ENCODE measurements at regions not wholly inside any gene's neighbourhood (a gene's known extent, or its start where the extent isn't known, plus 50 kb on each side); places are given as distances from the start of the nearest gene placed in this dataset.

DNA sequence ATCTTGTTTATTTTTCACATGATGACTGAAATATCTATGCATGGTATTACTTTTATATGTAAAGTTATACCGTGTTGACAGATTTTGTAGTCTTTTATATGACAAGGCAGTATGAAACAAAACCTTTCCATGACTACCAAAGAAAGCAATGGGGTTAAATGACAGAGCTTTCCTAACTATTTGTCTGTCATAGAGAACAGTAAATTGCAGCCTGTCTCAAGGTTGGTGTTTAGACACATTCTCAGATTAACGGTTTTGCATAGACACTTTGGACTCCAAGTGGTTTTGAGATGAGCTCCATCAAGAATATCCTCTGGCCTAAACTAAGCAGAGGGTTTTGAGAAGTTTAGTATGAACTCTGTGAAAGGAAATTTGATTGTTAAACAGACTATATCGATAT is 180.7 kb upstream of the TENM3 start:
- no peak for DNase-seq

DNA sequence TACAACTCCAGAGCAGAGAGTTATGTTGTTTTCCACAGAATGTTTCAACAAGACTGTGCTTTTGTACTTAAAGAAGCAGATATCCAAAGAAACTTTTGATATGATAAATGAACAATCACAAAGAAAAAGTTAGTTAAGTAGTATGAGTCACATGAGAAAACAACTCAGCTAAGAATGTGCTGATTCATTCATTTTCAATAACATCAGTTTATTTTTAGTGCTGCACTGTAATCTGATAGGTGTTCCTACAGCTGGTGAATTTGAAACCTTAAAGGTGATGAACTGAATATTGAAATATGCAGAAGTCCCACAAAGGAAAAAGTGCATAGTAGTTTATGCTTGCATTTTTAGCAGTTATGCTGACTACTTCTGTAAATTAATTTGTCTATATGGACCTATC is 180.3 kb upstream of the TENM3 start:
- DNase-seq, result no peak

DNA sequence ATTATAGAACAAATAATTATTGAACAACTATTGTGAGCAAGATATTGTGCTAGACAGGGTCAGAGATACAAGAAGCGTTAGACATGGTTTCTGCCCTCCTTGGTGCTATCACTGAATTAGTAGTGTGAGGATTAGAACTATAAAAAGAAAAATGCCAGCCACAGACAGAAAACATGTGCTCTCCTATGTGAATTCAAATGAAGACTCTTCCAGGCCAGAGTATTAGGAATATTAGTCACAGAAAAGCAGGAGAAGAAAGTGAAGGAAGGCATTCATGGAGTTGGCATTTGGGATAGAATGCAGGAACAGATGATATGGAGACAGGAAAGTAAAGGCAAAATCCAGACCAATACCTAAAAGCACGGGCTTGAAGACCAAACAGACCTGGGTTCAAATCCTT is 179.6 kb upstream of the TENM3 start:
- no peak for DNase-seq

DNA sequence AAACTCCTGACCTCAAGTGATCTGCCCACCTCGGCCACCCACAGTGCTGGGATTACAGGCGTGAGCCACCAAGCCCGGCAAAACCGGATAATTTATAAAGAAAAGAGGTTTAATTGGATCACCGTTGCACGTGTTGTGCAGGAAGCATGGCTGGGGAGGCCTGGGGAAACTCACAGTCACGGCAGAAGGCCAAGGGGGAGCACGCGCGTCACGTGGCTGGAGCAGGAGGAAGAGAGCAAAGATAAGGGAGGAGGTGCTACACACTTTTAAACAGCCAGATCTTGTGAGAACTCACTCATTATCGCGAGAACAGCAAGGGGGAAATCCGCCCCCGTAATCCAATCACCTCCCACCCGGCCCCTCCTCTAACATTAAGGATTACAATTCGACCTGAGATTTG is 177.9 kb upstream of the TENM3 start:
- DNase-seq, result no peak

DNA sequence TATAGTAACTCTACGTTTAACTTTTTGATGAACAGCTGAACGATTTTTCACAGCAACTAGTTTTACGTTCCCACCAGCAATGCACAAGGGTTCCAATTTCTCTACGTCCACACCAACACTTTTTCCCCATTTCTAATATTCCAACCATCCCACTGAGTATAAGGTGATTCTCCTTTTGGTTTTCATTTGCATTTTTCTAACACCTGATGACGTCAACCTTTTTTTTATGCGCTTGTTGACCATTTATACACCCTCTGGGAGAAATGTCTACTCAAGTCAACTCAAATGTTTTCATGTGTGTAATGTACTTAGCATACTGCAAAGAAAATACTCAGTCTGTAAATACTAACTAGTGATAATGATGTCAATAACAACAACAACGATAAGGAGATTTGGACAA is 177.2 kb upstream of the TENM3 start:
- no peak for DNase-seq

DNA sequence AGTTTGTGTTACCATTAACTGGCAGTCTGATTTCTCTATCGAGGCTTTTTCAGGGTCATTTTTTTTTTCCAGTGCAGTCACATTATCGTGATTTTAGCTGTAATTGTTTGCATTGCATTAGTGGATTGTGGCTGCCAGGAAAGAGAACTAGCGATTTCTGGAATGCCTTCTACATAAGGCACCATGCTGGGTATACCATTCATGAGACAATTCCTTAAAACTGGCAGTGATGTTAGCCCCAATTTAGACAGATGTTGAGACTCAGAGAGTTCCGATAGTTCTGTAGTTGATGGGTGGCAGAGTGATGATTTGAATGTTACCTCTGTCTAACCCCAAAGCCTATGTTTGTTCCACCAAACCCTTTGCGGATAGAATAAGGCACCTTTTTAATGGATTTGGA is 175.4 kb upstream of the TENM3 start:
- no peak for DNase-seq

DNA sequence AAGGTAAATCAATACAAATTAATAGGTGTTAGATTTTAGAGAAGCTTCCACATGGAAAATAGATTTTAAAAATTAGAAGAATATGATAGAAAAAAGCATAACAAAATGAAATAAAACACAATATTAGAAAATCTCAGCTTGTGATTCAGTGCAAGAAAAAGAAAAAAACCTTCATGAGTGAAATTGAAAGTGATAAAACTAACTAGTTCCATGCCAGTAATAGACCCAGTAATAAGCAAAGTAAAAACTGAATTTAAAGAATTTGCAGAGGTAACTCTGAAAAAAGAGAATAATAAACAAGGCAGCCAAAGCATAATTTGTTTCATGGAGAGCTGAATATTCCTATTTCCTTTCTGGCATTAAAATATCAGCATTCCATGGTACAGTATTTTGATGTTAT is 174.3 kb upstream of the TENM3 start:
- no peak for DNase-seq

DNA sequence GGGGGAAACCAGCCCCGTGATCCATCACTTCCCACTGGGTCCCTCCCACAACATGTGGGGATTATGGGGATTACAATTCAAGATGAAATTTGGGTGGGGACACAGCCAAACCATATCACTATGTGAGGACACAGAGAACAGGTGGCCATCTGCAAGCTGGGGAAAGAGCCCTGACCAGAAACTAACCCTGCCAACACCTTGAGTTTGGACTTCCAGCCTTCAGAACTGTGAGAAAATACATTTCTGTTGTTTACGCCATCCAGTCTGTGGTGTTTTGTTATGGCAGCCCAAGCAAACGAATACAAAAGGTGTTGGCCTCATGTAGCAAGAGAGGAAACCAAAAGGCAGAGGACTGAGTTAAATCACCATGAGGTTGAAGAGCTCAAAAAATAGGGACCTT is 169.9 kb upstream of the TENM3 start:
- DNase-seq, result no peak

DNA sequence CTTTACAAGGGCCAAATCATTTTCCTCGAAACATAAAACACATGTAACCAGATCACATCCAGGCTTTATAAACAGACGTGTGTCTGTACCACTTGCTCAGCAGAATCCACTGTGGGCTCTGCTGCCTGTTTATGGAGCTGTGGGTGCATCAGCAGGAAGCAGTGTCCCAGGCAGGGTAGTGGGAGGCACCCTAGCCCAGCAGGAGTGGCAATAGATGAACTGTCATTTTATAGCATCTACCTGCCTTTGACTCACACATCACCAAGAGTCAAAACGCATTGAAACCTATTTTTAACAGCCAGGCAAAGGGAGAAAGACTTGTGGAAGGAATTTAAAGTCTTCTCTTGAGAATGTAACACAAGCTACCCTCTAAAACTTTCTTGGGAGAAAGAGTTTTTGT is 169.1 kb upstream of the TENM3 start:
- DNase-seq, result no peak

DNA sequence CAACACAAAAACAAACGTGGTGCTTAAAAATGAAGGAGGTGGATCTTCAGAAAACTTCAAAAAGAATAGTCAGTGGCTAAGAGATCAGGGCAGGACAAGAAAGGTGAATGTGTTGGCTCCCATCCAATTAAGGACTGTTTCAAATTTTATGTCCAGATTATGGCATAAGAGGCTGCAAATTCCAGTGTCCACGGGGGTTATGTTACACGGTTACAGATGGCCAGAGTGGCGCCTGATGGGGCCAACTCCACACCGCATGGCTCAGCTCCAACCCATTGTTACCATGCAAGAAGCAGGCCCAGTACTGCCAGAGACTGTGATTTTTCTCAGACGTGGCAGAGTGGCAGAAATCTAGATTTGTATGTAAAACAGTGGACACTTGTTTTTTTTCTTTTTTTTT is 168.4 kb upstream of the TENM3 start:
- no peak for DNase-seq

DNA sequence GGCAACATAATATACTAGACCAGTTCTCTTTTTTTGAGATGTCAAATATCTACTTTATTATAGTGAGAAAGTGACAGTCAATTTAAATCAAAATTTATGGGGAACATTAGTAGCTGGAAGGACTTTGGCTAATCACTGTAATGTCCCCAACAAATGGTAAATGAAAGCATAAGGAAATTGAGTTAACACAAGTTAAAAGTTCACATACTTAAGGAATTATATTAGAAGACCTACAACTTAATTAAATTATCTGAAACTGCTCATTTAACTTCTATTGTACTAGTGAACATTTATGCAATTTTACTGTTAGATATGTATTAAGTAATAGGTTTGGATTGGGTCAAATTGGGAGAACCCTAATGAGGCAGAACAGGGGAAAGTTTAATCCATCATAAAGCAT is 160.3 kb upstream of the TENM3 start:
- DNase-seq, result no peak

DNA sequence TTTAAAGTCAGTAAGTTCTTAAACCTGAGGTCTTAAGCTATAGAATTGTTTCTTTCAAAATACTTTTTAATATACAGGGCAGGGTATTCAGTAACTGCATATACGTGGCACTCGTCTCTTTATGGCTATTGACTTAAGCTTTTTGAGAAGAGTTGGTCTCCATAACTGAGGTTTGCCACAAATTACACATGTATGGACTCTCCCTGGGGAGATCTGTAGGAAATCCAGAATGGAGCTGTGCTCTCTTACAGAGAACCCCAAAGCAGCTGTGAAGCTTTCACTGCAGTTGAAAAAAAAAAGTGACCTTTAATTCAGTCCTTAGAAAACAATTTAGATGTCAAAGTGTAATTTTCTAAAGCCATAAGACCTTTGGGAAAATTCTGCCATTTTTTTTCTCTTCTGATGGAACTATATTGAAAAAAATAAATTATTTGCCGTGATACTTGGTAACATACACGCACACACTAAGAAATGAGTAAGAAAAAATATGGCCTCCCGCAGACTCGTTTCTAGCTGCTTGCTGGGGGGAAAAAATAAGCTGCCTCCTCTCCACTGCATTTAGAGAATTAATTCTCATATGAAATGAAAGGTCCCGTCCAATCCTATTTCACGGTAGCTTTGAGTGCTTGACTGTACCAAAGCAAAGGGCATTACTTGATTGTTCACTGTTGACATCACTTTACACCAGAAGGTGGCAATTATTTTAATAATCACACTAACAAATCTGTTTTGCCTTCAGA is 159.4 kb upstream of the TENM3 start:
- DNase-seq, result no peak

DNA sequence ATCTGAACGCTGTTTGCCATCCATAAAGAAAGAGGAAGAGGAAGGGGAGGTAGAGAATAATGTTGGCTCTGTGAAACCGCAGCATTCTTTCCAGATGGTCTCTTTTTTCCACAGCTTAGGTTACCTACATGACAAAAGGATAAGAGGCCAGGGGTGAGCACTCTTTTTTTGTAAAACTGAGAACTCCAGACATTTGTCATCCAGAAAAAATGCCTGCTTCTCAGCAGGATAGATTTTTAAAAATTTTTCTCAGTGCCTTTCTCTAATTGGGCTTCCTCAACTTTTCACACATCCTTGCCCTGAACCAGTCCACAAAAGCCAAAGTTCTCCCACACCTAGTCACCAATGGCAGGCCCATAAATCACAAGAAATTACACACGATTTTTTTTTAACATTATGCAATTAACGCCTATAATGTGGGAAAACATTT is 158.1 kb upstream of the TENM3 start:
- no peak for DNase-seq

DNA sequence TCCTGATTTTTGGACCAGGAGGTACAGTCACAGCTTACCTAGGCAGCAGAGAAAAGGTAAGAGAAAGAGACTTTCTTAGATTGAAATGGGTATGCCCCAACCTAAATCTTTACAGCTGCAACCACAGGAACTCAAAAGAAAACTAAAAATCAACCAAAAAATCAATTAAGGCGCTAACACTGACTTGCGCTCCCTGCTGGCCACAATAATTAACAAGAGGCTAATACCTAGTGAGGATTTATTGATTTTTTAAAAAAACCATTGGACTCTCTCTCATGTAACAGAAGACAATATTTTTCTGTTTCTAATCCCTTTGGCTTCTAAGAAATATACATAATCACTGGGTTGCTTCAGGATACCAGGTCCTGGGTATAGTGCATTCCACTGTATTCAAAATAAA is 153.9 kb upstream of the TENM3 start:
- no peak for DNase-seq

DNA sequence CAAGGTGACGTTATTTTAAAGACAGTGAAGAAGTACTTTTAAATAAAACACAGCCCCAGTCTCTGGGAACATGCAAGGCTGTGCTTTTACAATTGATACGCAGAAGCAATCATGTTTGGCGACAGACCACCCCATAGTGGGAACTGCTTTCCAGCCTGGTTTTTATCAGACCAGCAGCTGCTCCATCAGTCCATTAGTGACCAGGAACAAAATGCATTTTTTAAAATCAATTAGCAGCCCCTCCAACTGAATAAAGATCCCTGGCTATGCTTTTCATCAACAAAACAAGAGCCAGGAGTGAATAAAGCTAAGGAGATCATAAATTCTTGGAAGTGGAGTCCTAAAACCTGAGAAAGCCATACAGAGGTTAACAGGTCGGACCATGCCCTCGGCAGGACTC is 153.0 kb upstream of the TENM3 start:
- no peak for DNase-seq

DNA sequence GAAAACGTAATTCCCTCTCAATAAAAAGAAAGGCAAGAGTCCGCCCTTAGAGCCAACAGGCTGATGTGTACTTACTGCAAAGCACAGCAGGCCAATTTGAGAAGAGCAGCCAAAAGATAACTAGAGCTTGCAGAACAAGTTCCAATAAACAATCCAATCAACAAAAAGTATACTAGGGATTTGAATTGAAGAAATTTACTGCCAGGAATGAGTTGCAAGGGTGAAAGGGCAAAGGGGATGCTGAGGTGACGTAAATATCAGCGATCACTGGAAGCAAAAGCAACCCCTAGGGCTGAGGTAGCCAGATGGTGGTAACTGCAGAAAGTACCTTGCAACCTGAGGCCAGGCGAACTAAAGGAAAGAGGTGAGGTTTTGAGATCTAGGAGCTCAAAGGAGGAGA is 152.1 kb upstream of the TENM3 start:
- DNase-seq, result no peak

DNA sequence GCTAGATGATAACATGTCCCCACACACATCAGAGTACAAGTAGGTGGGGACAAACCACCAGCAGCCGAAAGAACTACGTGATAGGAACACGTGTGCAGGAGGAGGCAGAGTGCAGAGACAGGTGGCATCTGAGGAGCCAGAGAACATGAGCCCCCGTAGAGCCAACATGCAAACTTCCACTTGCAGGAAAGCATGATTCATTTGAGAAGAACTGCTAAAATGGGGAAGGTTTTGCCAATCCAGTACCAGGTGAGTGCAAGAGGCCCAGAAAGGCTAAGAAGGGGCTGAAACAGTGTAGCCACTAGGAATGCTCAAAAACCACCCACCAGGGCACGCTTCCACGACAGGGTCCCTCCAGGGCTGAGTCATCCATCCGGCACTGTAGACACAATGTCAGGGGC is 149.8 kb upstream of the TENM3 start:
- no peak for DNase-seq

DNA sequence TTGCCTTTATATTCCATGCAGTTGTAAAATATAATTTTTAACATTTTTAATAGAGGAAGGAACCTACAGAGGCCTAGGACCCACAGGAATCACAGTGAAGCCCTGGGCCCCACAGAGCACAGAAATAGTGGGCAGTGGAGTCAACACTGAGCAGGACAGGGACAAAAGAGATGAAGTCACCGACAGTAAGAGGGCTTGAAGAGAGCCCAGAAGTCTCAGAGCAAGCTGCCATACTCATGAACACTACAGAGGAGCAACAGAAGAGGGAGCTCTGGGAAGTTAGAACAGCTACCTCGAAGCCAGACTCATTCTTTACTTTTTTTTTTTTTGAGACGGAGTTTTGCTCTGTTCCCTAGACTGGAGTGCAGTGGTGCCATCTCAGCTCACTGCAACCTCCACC is 149.3 kb upstream of the TENM3 start:
- DNase-seq, result no peak

DNA sequence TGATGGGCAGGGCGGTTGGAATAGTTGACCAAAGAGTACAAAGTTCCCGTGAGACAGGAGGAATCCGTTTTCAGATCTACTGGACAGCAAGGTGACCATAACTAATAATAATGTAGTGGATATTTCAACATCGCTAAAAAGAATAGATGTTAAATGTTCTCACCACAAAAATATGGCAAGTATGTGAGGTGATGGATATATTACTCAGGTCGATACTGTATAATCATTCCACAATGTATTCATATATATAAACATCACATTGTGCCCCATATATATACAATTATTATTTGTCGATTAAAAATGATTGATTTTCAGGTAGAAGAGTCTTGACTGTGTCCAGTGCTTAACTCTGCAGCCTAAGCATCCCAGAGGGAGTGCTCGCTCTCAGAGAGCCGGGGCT is 141.6 kb upstream of the TENM3 start:
- DNase-seq, result no peak

DNA sequence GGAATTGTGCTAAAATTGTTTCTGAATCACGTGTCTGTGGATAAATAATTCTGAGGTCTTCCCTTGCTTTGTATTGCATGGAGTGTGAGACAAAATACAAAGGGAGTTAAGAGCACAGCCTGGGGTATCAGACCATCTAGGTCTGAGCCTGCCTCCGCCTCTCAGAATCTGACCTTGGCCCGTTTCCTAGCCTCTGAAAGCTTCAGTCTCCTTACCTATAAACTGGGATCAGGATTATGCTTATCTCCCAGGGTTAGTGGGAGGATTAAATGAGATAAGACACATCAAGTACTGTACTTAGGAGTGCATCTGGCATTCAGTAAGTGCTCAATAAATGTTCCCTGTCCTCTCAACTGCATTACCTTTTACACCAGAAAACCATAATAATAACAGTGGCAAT is 140.6 kb upstream of the TENM3 start:
- DNase-seq, result no peak

DNA sequence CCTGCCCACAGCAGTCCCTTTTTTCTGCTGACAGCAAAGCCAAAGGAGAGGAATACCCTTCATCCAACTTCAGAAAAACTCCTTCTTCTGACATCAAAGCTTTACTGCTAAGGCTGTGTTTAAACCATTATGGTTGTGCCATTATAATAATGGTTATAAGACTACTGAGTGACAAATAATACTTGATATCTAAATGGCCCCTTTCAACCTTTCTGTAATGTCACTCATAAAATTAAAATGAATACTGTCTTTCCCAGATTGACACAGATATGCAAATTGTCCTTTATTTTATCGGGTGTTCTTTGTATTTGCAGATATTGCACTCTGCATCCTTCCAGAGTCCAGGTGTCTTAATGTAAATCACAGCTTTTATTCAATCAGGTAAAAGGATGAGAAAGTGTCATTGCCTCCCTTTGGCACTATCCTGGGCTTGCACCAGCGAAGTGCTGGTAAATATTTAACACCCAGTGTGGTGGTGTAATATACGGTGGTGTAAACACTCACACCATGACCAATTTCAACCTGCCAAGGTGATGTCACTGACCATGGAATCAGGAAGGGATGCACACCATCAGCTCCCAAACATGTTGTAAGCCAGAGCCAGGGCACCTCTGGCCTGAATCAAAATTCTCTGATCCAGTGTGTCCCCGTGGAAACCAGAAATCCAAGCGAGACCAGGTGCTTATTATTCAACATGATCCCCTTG is 139.4 kb upstream of the TENM3 start:
- no peak for DNase-seq

DNA sequence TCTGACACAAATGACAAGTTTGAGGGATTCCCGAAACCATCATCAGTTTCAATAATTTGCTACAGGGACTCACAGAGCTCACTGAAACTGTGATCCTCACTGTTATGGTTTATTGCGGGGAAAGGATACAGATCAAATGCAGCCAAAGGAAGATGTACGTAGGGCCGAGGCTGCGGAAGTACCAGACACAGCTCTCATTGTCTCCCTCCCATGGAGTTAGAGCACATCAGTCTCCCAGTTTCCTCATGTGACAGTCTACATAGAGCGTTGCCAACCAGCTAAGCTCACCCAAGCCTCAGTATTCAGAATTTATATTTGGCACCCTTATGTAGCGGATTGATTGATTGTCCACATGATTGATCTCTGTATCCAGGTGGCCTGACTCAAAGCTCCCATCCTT is 137.8 kb upstream of the TENM3 start:
- no peak for DNase-seq

DNA sequence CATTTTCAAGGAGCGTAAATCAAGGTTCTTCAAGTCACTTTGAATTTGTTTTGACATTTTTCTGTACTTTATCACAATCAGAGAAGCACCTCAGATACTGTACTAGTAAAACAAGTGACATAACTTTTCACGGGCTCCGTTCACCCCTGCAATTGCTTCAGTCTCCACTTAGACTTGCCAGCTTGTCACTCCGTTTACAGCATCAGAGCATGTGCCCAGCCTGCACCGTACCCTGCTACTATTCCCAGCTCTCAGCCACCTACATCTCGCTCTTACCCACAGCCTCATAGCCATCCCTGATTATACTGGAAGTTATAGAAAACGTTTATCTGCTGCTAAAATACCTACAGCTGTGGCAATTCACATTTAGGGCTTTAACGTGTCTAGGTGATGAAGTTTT is 135.3 kb upstream of the TENM3 start:
- no peak for DNase-seq

DNA sequence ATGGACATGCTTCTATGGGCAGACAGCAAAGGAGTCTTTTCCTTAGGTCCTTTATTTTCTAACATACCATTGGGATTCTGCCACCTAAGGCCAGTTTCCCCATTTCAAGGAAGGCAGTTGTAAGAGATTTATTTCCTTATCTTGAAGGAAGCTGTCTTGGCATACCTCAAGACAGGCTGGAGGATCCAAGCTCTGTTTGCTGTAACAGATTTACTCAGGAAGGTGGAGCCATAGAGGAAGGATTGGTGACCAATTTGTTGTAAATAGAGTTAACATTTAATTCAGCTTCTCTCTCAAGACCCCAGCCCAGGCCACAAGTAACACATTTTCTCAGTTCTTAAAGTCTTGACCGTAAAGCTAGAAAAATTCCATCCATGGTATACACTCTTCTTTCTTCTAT is 131.6 kb upstream of the TENM3 start:
- DNase-seq, result no peak

DNA sequence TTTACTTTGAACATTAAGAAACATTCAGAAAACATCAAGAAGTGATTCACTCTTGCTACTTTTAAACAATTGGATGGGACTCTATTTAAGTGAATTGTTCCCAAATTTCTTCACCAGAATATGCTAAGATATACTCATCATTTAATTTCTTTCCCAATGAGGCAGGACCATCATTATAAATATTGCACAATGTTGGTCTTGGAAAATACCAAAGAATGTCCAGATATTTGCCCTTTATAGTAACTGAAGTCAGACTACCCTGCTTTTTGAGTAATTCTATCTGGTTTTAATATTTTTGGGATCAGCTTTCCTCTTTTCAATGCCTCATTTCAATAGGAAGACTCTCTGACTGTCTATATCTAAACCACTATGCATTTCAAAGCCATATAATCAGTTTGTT is 129.4 kb upstream of the TENM3 start:
- DNase-seq, result no peak
